Stimulated activated CD4-positive, alpha-beta T cell treated with anti-CD3 and anti-CD28 coated beads, Interleukin-4, amount 100 ng/mL, for 24 hours (primary cell): ENCODE measurements at regions not wholly inside any gene's neighbourhood (a gene's known extent, or its start where the extent isn't known, plus 50 kb on each side); places are given as distances from the start of the nearest gene placed in this dataset.

Experiments
- DNase-seq: peaks from one replicate; pipeline ENCODE4 v3.0.0-alpha.2; 2020

DNA sequence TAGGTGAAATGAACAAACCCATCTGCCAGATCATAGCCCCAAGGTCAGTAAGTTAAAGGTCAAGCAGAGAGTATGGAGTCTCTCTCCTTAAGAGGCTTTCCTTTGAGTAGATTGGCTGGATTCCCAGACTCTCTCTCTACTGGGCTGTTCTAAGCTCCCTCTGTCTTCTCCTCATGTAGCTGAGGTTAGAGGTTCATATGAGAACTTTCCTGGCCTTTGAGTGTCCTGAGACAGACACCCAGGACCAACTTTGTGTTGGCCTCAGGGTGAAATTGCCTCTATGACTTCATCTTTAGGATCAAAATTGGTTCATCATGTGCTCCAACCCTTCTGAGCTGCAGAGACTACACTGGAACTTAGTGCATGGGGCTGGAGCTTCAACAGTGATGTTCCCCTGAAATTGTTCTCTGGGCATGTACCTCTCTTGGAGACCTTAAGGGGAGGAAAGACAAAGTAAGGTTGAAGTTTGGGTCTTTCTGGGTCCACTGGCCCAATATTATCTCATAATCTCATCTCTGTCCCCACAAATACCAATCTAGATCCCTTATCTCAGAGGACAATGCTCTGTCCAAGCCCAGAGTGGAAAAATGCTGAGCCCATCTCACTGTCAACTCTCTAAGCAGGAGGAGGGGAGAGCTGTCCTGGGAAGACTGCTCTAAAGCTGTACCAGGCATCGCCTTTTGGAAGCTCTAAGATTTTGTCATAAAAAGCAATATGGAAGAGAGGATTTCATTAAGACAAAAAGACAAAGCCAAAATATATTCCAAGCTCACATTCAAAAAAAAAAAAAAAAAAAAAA is 177.3 kb upstream of the ARL4C start:
- DNase-seq = no peak

DNA sequence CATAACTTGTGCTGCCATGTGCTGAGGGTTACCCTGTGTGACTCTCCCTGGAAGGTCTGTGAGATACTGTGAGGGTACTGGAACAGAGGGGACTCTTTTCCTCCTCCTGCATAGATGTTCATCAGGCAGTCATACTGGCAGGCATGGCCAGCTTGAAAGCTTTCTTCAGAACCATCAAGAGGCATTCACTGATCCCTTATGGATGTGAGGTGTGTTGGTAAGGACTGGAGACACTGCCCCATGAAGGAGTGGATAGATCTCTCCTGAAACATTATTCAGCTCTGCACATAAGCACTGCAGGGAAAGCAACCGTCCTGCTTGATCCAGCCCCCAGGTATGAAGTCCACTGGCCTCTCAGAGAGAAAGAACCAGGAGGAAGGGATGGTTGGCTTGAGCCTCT is 176.6 kb upstream of the ARL4C start:
- no peak for DNase-seq

DNA sequence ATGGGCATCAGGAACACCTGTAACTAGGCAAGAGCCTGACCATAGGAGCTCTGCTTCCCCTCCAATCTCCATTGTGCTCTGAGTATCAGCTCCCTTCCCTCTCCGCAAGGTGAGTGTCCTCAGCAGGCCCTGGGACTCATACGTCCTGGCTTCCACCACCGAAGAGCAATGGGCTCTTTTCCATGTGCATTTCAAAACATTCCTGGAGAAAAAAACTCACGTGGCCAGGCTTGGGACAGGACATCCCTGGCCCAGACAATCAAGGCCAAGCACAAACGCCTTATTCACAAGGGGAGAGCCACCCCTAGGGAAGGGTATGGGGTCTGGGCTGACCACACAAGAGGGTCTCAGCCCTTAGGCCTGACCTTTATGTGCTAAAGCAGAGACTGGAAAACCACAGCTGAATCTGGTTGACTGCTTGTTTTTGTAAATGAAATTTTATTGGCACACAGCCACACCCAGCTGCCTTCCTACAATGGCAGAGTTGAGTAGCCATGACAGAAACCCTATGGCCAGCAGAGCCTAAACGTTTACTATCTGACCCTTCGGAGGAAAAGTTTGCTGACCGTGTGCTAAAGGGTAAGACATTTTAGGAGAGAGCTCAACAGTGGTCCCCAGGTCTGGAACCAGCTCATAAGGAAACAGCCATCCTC is 175.7 kb upstream of the ARL4C start:
- DNase-seq = no peak

DNA sequence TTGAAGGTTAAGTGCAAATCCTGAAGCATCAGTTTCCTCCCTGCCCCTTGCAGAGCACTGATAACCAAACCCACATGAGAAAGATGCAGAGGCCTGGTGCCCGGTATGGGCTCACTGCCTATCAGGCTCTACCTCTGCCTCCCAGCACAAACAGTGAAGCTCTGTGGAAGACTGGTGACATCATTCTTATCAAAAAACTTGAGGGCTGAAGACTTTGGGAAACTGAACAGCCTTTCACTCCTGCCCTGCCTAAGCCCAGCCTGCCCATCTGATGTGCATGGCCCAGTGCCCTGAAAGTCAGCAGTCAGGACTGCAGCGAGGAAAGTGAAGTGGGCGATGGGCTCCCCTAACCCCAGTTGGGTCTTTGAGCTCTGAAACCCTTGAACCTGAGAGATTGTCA is 174.8 kb upstream of the ARL4C start:
- DNase-seq = no peak

DNA sequence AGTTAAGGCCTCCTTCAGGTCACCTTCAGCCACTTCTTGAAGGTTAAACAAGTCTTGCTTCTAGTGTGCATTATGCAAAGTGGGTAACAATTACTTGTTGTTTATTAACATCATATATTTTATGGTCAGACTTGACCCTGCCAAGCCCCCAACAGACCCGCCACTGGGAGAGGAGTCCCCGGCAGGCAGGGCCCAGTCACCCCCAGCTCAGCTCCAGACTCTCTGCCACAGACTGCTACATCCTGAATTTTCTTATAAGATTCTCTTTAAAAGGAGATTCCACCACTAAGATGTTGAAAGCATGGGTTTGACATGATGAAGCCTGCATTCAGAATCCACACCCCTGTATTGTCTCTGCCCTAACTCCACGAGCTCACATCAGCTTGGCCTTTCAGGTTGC is 174.3 kb upstream of the ARL4C start:
- no peak for DNase-seq

DNA sequence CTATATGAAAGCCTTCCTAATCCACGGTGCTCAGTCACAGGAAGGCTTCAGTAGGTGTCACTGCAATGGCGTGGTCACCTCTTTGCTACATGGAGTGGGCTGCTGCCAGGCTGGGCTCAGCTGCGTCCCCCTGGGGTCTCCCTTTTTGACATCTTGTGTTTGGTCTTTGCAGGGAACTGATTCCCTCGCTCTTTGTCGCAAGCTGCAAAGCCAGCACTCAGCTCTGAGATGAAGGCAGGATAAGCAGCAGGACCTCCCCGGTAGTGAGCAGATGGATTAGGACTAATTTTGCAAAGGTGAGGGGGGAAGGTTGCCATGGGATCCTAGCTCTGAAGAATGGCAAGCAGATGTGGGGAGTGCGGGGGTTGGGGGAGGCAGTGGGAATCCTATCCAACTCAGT is 173.9 kb upstream of the ARL4C start:
- no peak for DNase-seq

DNA sequence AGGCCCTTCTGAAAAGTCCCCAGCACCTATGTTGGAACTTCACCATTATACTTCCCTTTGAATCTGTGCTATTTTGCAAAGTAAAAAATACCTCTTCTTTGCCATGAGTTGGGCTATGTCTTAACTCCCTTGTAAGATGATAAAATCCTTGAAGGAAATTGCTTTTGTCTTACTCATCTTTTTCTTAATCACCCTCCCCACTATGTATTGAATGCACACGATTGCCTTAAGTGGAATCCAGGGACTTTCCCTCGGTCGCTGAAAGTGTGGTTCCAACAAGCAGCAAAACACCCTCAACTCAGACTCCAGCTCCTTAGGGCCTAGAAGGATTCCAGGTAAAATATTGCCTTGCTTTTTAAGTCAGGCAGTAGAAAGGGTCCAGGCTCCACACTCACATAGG is 173.2 kb upstream of the ARL4C start:
- no peak for DNase-seq

DNA sequence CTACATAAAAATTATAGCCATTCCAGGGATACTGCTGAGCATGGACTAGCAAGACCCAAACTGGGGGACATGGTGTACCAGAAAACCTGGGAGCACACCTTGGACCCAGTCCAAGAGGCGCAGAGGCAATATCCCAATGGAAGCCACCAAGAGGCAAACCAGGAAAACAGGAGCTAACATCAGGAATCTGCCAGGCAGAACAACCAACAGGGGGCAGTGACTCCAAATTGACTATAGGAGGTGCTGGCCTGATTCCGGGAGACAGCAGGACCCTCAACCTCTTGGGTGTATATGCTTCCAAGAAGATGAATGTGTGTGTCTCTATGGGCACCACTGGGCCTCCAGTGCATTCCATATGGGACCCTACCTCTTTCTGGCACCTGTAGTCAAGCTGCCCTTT is 172.7 kb upstream of the ARL4C start:
- no peak for DNase-seq

DNA sequence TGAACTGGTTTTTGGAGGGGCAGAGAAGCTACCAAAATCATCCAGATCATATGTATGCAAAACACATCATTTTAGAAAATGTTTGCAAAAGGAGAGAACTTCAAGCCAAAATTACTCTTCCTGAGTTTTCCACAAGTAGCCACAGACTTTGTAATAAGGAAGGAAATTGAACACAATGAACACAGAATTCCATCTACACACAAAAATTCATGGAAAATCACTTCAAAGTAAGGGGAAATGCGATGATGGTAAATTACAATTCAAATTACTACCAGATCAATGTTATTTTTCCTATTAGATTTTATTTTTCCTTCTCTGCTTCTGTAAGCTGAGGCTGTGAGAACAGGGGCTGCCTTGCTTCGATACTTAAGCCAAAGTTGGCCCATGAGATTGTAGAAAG is 172.1 kb upstream of the ARL4C start:
- no peak for DNase-seq

DNA sequence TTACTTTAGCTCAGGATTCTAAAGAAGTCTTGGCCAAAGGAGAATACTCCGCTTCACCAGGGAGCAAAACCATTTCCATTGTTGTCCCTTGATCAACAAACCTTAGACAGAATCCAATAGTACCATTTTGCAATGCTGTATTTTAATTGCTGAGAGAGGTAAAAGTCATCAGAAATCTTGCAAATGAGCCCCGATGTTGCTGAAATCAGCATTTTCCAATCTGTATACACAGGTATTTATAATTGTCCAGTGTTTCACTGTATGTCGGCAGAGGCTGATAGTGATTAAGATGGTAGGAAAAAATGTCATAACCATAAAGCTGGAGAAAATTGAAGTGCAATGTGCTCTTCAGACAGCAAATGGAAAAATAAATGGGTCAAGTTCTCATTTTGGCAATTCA is 170.0 kb upstream of the ARL4C start:
- no peak for DNase-seq

DNA sequence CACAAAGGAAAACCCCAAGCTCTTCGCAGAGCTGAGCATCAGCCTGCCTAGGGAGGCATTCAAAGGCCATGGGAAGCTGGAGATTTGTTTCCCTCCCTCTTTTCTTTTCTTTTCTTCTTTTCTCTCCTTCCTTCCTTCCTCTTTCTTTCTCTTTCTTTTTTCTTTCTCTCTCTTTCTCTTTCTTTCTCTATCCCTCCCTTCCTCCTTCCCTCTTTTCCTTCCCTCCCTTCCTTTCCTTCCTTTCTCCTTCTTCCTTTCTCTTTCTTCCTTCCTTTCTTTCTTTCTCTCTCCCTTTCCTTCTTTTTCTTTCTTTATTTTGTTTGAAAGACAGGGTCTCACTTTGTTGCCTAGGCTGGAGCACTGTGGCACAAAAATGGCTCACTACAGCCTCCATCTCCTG is 168.4 kb upstream of the ARL4C start:
- DNase-seq = no peak

DNA sequence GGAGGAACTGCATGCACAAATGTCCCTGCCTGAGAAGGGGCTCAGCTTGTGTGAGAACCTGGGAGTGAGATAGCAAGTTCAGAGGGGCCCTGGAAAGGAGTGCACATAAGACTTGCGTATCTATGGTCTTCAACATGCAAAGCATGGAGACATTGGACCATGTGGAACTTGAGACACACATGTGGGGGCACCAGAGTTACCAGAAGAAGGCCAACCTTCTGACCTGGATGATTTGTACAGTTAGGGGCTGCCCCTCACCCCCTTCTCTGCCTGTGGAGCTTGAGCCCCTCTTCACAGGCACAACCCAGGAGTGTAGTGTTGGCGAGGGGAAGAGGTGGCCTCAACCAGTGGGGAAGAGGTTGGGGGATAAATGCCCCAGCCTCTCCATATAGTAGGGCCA is 165.0 kb upstream of the ARL4C start:
- no peak for DNase-seq

DNA sequence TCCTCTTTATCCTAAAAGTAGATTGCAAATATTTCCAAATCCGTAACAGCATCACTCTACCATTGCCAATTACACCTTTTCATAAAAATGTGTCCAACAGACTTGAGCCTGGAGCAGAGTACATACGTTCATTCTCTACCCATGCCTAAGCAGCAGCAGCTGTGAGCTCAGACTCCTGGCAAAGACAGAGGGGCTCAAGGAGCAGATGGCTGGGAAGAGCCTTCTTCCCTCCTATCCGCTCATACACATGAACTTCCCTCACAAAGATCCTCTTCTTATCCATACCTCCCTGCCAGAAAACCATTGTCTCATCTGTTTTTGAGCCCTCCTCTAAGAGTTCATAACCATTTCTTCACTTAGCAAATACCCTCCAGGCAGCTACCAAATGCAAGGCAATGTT is 164.3 kb upstream of the ARL4C start:
- no peak for DNase-seq

DNA sequence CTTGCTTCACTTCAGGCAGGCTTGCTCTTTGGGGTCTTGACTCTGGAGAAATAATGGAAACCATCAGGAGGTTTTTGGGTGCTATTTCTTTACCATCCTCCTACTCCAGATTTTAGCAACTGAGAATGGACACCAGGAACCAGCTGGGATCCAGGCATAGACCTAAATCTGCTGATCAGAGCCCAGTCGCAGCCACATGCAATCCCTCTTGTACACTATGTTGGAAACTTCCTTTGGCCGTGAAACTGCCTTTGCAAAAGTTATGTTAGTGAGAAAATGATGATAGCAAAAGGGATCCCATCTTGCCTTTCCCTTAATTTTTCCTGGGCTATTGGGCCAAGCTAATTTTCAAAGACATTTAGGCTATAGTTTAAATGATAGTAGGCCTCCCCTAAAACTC is 158.8 kb upstream of the ARL4C start:
- DNase-seq = no peak

DNA sequence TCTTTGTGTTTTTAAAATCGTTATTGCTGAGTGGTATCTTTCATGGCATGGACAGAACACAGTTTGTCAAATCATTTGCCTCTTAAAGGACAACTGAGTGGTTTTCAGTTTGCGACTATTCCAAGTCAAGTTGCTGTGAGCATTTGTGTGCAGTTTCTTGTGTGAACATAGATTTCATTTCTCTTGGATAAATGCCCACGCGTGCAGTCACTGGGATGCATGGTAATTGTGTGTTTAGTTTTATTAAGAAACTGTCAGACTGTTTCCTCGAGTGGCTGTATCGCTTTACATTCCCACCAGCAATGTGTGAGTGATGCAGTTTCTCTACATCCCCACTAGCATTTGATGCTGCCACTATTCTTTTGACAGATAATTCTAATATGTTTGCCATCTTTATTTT is 154.0 kb upstream of the ARL4C start:
- DNase-seq = no peak

DNA sequence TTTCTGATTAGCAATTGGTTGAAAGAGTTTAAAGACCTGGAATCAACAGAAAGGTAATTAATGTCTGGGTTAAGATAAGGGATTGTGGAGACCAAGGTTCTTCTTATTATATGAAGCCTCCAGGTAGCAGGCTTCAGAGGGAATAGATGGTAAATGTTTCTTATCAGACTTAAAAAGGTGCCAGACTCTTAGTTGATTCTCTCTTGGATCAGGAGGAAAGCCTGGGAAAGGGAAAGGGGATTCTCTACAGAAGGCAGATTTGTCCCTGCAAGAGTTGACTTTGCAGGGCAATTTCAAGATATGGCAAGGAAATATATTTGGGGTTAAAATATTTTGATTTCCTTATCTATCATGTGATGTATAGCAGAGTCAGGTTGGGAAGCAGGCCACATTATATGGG is 153.1 kb upstream of the ARL4C start:
- DNase-seq = no peak

DNA sequence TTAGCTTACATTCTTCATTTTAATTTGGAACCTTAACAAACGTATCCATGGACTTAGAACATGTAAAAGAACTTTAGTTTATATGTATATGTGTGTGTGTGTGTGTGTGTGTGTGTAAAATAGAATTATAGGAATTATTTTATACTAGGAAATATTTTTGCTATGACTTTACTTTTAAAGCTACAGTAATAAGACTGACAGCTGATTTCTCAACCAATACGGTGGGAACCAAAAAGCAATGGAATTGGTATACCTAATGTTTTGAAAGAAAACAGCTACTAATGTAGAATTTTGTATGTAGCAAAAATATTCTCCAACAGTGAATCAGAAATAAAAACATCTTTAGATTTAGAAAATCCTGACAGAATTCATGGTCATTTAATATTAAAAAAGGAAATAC is 146.5 kb upstream of the ARL4C start:
- no peak for DNase-seq

DNA sequence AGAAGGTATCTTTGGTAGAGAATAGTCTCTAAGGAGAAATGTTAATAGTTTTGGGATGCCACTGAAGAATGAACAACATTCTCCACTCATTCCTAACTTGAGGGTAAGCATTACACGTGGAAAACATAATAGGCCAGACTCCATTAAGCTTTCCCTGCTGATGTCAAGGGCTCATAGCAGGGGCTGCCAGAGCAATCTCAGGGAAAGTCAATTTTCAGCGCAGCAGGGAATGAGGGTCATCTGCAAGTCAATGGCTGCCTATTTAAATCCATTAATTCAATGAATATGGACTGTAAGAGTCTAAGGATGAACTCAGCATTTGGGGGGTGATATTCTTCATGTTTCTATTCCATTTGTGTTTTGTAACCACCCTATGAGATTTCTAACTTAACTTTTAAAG is 144.2 kb upstream of the ARL4C start:
- no peak for DNase-seq

DNA sequence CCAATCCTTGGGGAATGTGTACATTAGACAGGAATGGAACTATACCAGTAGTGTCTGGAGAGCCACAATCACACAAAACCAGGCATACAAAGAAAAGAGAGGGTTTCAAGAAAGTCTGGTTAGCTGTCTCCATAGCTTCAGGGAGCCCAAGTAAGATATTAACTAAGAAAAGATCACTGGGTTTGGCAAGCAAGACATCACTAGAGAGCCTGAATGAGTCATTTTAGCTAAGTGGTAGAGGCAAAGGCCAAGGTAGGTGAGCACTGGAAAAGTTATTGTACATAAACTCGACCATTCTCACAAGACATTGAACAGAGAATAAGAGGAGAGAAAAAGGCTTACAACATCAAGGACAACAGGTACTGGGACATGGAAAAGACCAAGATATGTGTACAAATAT is 143.8 kb upstream of the ARL4C start:
- no peak for DNase-seq

DNA sequence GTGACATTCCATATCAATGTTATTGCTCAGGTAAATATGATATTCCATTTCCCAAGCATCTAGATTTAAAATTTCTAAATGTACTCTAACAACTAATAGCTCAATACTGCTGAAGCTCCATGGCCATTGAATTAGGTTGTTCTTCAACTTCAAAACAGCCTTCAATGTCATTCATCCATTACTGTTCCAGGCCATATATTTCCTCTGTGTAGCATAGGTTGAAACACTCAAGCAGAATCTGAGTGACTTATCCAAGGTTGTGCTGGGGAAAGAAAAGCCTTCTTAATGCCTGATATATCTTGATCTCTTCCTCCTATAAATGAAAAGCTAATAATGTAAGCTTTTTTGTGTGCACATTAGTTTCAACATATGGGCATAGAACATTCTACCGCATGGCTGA is 142.1 kb upstream of the ARL4C start:
- no peak for DNase-seq

DNA sequence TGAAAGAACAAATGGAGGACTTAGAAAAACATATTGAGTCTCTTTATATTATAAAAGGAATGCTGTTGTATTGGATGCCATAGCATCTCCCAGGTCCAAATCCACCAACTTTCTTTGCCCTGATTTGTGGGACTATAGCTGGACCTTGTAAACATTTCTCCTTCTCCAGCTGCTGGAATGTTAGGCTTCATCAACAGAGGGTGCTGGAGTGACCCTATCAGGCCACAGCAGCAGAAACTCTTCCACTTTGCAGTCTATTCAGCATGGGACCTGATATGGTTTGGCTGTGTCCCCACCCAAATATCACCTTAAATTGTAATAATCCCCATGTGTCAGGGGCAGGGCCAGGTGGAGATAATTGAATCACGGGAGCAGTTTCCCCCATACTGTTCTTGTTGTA is 138.4 kb upstream of the ARL4C start:
- no peak for DNase-seq

DNA sequence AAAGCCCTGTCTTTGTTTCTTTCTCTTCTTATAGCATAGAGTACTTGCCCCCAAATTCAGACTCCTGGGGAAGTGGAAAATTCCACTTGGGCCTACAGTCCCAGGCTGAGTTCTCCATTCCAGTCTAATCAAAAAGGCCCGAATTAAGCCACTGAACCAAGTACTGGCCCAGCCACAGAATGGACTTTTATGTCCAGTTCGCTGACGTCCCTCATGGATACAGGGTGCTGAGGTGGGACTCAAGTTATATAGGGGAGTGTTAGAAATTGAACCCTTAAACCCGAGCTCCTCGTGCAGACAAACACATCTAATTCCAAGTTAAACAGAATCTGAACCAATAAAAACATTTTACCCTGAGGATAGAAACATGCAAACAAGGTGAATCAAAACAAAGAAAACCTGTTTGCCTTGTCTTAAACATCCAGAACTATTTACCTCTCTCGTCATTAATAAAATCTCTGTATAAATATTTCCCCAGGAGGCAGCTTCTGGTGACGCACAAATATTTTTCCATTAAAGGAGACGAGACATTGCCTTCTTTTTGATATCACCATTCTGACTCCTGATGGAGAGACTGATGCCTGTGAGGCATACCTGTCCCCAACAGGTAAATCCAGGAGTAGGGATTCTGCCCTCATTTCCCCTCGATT is 136.8 kb upstream of the ARL4C start:
- DNase-seq = no peak

DNA sequence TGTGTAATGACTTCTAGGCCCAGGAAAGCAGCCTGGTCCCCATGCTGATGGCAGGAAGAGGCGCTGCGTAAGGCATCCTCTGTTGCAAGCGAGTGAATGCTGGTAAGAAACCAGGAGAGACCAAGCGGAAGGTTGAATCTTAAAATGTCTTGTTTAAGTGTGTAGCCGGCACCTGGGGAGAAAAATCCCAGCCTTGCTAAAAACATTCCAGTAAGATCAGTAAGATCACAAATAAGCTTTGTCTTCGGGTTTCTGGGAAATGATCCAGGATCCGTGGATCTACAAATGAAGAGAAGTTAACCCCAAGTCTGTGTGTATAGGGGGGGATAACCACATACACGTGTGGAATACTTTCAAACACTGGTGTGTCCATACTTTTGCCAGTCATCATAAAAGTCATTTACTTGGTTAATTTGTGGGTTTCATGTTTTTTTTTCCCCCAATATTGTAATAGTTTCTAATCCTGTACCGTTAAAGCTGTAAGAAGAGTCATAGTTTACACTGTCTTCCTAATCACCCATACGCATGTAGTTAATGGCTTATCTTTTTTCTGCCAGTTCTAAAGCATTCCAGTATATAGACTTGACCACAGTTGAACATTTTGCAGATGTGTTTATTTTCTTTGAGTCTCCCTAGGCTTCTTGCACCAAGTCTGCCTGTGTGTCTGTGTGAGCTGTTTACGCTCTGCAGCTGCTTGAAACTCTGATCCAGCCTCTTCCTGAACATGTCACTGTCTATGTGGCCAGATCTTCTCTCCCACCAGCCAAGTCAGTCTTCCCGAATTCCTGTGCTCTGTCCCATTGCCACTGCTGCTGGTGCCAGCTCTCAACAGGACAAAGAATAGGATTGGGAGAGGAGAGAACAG is 135.9 kb upstream of the ARL4C start:
- no peak for DNase-seq
